Activated naive CD8-positive, alpha-beta T cell treated with anti-CD3 and anti-CD28 coated beads, Interleukin-2, amount 10 ng/mL, durations not matched to agents 7 days and 5 days (primary cell): ENCODE measurements at regions not wholly inside any gene's neighbourhood (a gene's known extent, or its start where the extent isn't known, plus 50 kb on each side); places are given as distances from the start of the nearest gene placed in this dataset.

Experiments
- ATAC-seq: fragments of 150-1000 bp; cut with Tn5 transposase; one replicate; pipeline ENCODE4 v1.10.0; 2021; ENCODE audit warnings: low read depth, moderate library complexity
- POLR2A ChIA-PET: fragments of 350-600 bp; sonication (Branson Sonifier 250); formaldehyde crosslinking; loops from one replicate; lab custom pipeline; 2021; ENCODE audit warnings: antibody characterized with exemption; lab: Charles Lee
- DNase-seq: peaks from one replicate; pipeline ENCODE4 v3.0.0; 2021
- H3K27ac Mint-ChIP-seq: one replicate; pipeline ENCODE4 v1.8.0; 2022; ENCODE audit warnings: mild to moderate bottlenecking, mixed read lengths
- H3K27me3 Mint-ChIP-seq: one replicate; pipeline ENCODE4 v1.8.0; 2022; ENCODE audit warnings: mild to moderate bottlenecking, moderate library complexity, mixed read lengths
- H3K36me3 Mint-ChIP-seq: one replicate; pipeline ENCODE4 v1.8.0; 2021; ENCODE audit warnings: mild to moderate bottlenecking, mixed read lengths
- H3K4me1 Mint-ChIP-seq: one replicate; pipeline ENCODE4 v1.8.0; 2021; ENCODE audit warnings: mixed read lengths
- H3K4me3 Mint-ChIP-seq: one replicate; pipeline ENCODE4 v1.8.0; 2022; ENCODE audit warnings: mild to moderate bottlenecking, moderate library complexity, mixed read lengths
- H3K9me3 Mint-ChIP-seq: one replicate; pipeline ENCODE4 v1.8.0; 2021; ENCODE audit warnings: mixed read lengths

GRCh38 chr2:211306929-211307328 lies 750.5 kb downstream of the CPS1 start:
- H3K9me3 Mint-ChIP-seq, result no peaks in the 10 kb centered on the region
- DNase-seq (no peak), ATAC-seq (no peak)
- POLR2A ChIA-PET, result no interaction called here
- H3K4me1 Mint-ChIP-seq, result no peaks in the 10 kb centered on the region
- no peaks in the 10 kb centered on the region for H3K36me3 Mint-ChIP-seq
- H3K27me3 Mint-ChIP-seq, result no peaks in the 10 kb centered on the region
- H3K4me3 Mint-ChIP-seq, result no peak overlapping the region
- no peak overlapping the region for H3K27ac Mint-ChIP-seq
